Smooth muscle cell (in vitro differentiated cells): ENCODE measurements at regions not wholly inside any gene's neighbourhood (a gene's known extent, or its start where the extent isn't known, plus 50 kb on each side); places are given as distances from the start of the nearest gene placed in this dataset.

Experiments
- DNase-seq: peaks from one replicate; lab custom pipeline; 2025; ENCODE audit not compliant: unreplicated experiment; lab: John Stamatoyannopoulos, UW
- H2AFZ ChIP-seq: fragments of 200-600 bp; sonication (generic); 2 replicates; pipeline ENCODE4 v1.6.0; 2016; ENCODE audit warnings: antibody characterized with exemption, low read depth, mild to moderate bottlenecking
- H3F3A ChIP-seq: fragments of 200-600 bp; sonication (generic); 2 replicates; pipeline ENCODE4 v1.6.0; 2017; ENCODE audit warnings: antibody characterized with exemption, low read depth
- H3K27ac ChIP-seq: fragments of 200-600 bp; sonication (generic); 2 replicates; pipeline ENCODE4 v1.5.1; 2016; ENCODE audit warnings: low read depth, mild to moderate bottlenecking
- H3K27me3 ChIP-seq: fragments of 200-600 bp; sonication (generic); 2 replicates; pipeline ENCODE4 v1.6.1; 2016; ENCODE audit warnings: low read depth, mild to moderate bottlenecking
- H3K36me3 ChIP-seq: fragments of 200-600 bp; sonication (generic); 2 replicates; pipeline ENCODE4 v1.5.1; 2016; ENCODE audit warnings: low read depth
- H3K4me1 ChIP-seq: fragments of 200-600 bp; sonication (generic); 2 replicates; pipeline ENCODE4 v1.5.1; 2016; ENCODE audit warnings: low read depth
- H3K4me2 ChIP-seq: fragments of 200-600 bp; sonication (generic); 2 replicates; pipeline ENCODE4 v1.6.0; 2016; ENCODE audit warnings: mild to moderate bottlenecking
- H3K4me3 ChIP-seq: fragments of 200-600 bp; sonication (generic); 2 replicates; pipeline ENCODE4 v1.5.1; 2016; ENCODE audit warnings: mild to moderate bottlenecking
- H3K79me2 ChIP-seq: fragments of 200-600 bp; sonication (generic); 2 replicates; pipeline ENCODE4 v1.6.0; 2016; ENCODE audit warnings: low read depth, mild to moderate bottlenecking
- H3K9ac ChIP-seq: fragments of 200-600 bp; sonication (generic); 2 replicates; pipeline ENCODE4 v1.6.0; 2016; ENCODE audit warnings: low read depth
- H3K9me3 ChIP-seq: fragments of 200-600 bp; sonication (generic); replicated peaks from 2 replicates; pipeline ENCODE4 v1.5.1; 2016; ENCODE audit warnings: low read depth
- H4K20me1 ChIP-seq: fragments of 200-600 bp; sonication (generic); 2 replicates; pipeline ENCODE4 v1.6.0; 2016; ENCODE audit warnings: low read depth
- CTCF ChIP-seq: fragments of 200-600 bp; sonication (generic); IDR thresholded peaks from 2 replicates; pipeline ENCODE4 v1.5.1; 2017; ENCODE audit warnings: borderline replicate concordance, mild to moderate bottlenecking, antibody characterized with exemption; ENCODE audit not compliant: insufficient read depth, poor library complexity, severe bottlenecking
- WGBS: methylation state at CpG from one replicate; pipeline ENCODE4 v1.1.7; 2016; ENCODE audit warnings: low lambda C conversion rate; 5-methylcytosine and 5-hydroxymethylcytosine counted together

GRCh38 chr16:55255733-55256282, 68.2 kb upstream of the IRX6 start:
- no peaks in the 10 kb centered on the region for H3K36me3 ChIP-seq
- no peaks in the 10 kb centered on the region for H3K9me3 ChIP-seq
- H3K4me2 ChIP-seq, result no peak overlapping the region
- TF ChIP-seq CTCF, result no peak
- no peaks in the 10 kb centered on the region for H3K27me3 ChIP-seq
- no peak for DNase-seq
- H2AFZ ChIP-seq, result no peak overlapping the region
- no peaks in the 10 kb centered on the region for H4K20me1 ChIP-seq
- H3K9ac ChIP-seq, result no peak overlapping the region
- no peak overlapping the region for H3K4me3 ChIP-seq
- no peaks in the 10 kb centered on the region for H3K4me1 ChIP-seq
- no peak overlapping the region for H3K27ac ChIP-seq
- H3F3A ChIP-seq, result no peaks in the 10 kb centered on the region
- WGBS, result 80% methylated on average over 9 of the region's 9 CpGs
- no peaks in the 10 kb centered on the region for H3K79me2 ChIP-seq

GRCh38 chr16:55256412-55257016, 67.5 kb upstream of the IRX6 start:
- H2AFZ ChIP-seq, result no peak overlapping the region

GRCh38 chr16:55257966-55258613, 65.9 kb upstream of the IRX6 start:
- H3K4me3 ChIP-seq, result no peak overlapping the region
- no peaks in the 10 kb centered on the region for H3K9me3 ChIP-seq
- H3K4me2 ChIP-seq, result peak overlapping the region; percentile 19
- peak; percentile 89 for TF ChIP-seq CTCF
- no peak overlapping the region for H2AFZ ChIP-seq
- H3K36me3 ChIP-seq, result no peaks in the 10 kb centered on the region
- H3K27me3 ChIP-seq, result peaks cover 6% of the 10 kb centered on the region
- 35% methylated on average over 9 of the region's 9 CpGs for WGBS
- H3K27ac ChIP-seq, result no peak overlapping the region
- no peaks in the 10 kb centered on the region for H3F3A ChIP-seq
- no peaks in the 10 kb centered on the region for H4K20me1 ChIP-seq
- no peak overlapping the region for H3K9ac ChIP-seq
- H3K79me2 ChIP-seq, result no peaks in the 10 kb centered on the region
- no peaks in the 10 kb centered on the region for H3K4me1 ChIP-seq
- DNase-seq, result peak; percentile 10

More at GRCh38 chr16:55256412-55257016, 67.5 kb upstream of the IRX6 start:
- H3K9ac ChIP-seq, result no peak overlapping the region
- no peak for TF ChIP-seq CTCF
- H3K79me2 ChIP-seq, result no peaks in the 10 kb centered on the region
- H3K4me1 ChIP-seq, result no peaks in the 10 kb centered on the region
- no peak overlapping the region for H3K4me2 ChIP-seq
- H3K36me3 ChIP-seq, result no peaks in the 10 kb centered on the region
- no peak overlapping the region for H3K27ac ChIP-seq
- no peak overlapping the region for H3K4me3 ChIP-seq
- H3F3A ChIP-seq, result no peaks in the 10 kb centered on the region
- no peaks in the 10 kb centered on the region for H3K27me3 ChIP-seq
- no peaks in the 10 kb centered on the region for H4K20me1 ChIP-seq
- 89% methylated on average over 20 of the region's 20 CpGs for WGBS
- no peaks in the 10 kb centered on the region for H3K9me3 ChIP-seq
- DNase-seq, result no peak

- Histone ChIP-seq H3K79me2 (no peaks in the 10 kb centered on the region), H3K27ac (no peak overlapping the region), H2AFZ (no peak overlapping the region), H3K4me1 (no peaks in the 10 kb centered on the region), H3K9me3 (no peaks in the 10 kb centered on the region), H3K27me3 (peaks cover 25% of the 10 kb centered on the region), H3F3A (no peaks in the 10 kb centered on the region), H4K20me1 (no peaks in the 10 kb centered on the region), H3K4me2 (no peak overlapping the region), H3K36me3 (no peaks in the 10 kb centered on the region), H3K4me3 (no peak overlapping the region), H3K9ac (no peak overlapping the region)
- no peak for DNase-seq
- 86% methylated on average over 3 of the region's 3 CpGs for WGBS
- no peak for TF ChIP-seq CTCF
Measured at GRCh38 chr16:55261301-55261700, 62.7 kb upstream of the IRX6 start.
